Stomach smooth muscle (tissue), 2 donors: ENCODE measurements at regions not wholly inside any gene's neighbourhood (a gene's known extent, or its start where the extent isn't known, plus 50 kb on each side); places are given as distances from the start of the nearest gene placed in this dataset.

ENCODE experiments used
- H3K27ac ChIP-seq: one replicate; pipeline ENCODE4 v1.7.0; 2013; ENCODE audit warnings: mild to moderate bottlenecking, low read length, inconsistent platforms
- H3K27me3 ChIP-seq, 2 donors: one replicate each; pipeline ENCODE4 v1.7.0; 2013; ENCODE audit warnings: low read length in 2 of 2; ENCODE audit not compliant: insufficient read depth in 2 of 2, control insufficient read depth in 1 of 2
- H3K36me3 ChIP-seq, 2 donors: one replicate each; pipeline ENCODE4 v1.7.0; 2013; ENCODE audit warnings: low read length in 2 of 2; ENCODE audit not compliant: control insufficient read depth in 2 of 2, insufficient read depth in 2 of 2
- H3K4me1 ChIP-seq: one replicate; pipeline ENCODE4 v1.7.0; 2013; ENCODE audit warnings: low read length; ENCODE audit not compliant: control insufficient read depth, insufficient read depth
- H3K4me3 ChIP-seq, 2 donors: one replicate each; pipeline ENCODE4 v1.7.0; 2013; ENCODE audit warnings: low read length in 2 of 2
- H3K9ac ChIP-seq, 2 donors: one replicate each; pipeline ENCODE4 v1.7.0; 2013; ENCODE audit warnings: low read length in 2 of 2, mild to moderate bottlenecking in 1 of 2
- H3K9me3 ChIP-seq, 2 donors: one replicate each; pipeline ENCODE4 v1.7.0; 2013; ENCODE audit warnings: low read length in 2 of 2; ENCODE audit not compliant: control insufficient read depth in 2 of 2
- donor health status: healthy.
- donor health status: Pancreatic carcinoma.

DNA sequence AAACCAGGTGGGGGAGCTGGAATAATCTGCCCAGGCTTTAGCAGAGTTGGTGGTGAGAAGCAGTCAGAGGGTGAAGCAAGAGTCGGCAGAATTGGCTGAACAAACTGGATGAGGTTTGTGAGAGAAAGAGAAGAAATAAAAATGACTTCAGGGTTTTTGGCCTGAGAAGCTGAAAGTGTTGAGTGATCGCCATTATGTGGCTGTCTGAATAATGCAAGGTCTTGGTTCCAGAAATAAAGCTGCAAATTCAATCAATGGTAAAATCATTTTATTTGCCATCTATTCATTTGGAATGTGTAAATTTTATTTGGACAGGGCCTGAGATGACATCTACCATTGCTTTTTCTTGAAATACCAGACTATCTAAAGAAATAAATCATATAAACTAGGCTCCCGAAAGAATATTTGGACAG lies 50.4 kb upstream of the DAB2 start:
- no peak overlapping the region for H3K27ac ChIP-seq
- H3K27me3 ChIP-seq = no peaks in the 10 kb centered on the region
- no peak overlapping the region for H3K9ac ChIP-seq
- H3K4me3 ChIP-seq = no peak overlapping the region
- H3K36me3 ChIP-seq = no peaks in the 10 kb centered on the region
- H3K4me1 ChIP-seq = no peaks in the 10 kb centered on the region
- no peaks in the 10 kb centered on the region for H3K9me3 ChIP-seq
